Esophagus muscularis mucosa (tissue), 4 donors: ENCODE measurements at regions not wholly inside any gene's neighbourhood (a gene's known extent, or its start where the extent isn't known, plus 50 kb on each side); places are given as distances from the start of the nearest gene placed in this dataset.
"Not testable (repeated sequence)": the region's sequence is repeated elsewhere in the genome, so short reads cannot be mapped to it uniquely, and the experiment has no call there.

Experiments
- DNase-seq: peaks from one replicate; pipeline ENCODE4 v3.0.0-alpha.2; 2017; ENCODE audit errors: extremely low spot score
- H3K27ac ChIP-seq, 4 donors: fragments of 200-600 bp; sonication (generic); replicated peaks in 1 of 4; 1 replicate in 3 of 4; 2 replicates in 1 of 4; pipeline ENCODE4 v1.5.1; 2016 to 2019; ENCODE audit warnings: mild to moderate bottlenecking in 1 of 4
- H3K27me3 ChIP-seq, 4 donors: fragments of 200-600 bp; sonication (generic); one replicate each; pipeline versions ENCODE4 v1.5.1 to v1.6.0; 2016 to 2019
- H3K36me3 ChIP-seq, 4 donors: fragments of 200-600 bp; sonication (generic); one replicate each; pipeline ENCODE4 v1.5.1; 2016 to 2019
- H3K4me1 ChIP-seq, 4 donors: fragments of 200-600 bp; sonication (generic); one replicate each; pipeline ENCODE4 v1.5.1; 2016 to 2019
- H3K4me3 ChIP-seq, 4 donors: fragments of 200-600 bp; sonication (generic); 1 replicate in 2 of 4; 2 replicates in 2 of 4; pipeline ENCODE4 v1.5.1; 2016 to 2019; ENCODE audit warnings: mild to moderate bottlenecking in 4 of 4, moderate library complexity in 1 of 4
- H3K9me3 ChIP-seq, 4 donors: fragments of 200-600 bp; sonication (generic); 1 replicate in 3 of 4; 2 replicates in 1 of 4; pipeline ENCODE4 v1.5.1; 2016 to 2019
- EP300 ChIP-seq: sonication (generic); formaldehyde crosslinking; IDR thresholded peaks from one replicate; pipeline ENCODE4 v1.6.1; 2017; ENCODE audit warnings: antibody characterized with exemption
- POLR2A ChIP-seq: fragments of 450-650 bp; IDR thresholded peaks from one replicate; pipeline ENCODE4 v1.6.1; 2017; ENCODE audit warnings: antibody characterized with exemption, moderate library complexity, mild to moderate bottlenecking, low read depth
- POLR2AphosphoS5 ChIP-seq, 2 donors: sonication (generic); formaldehyde crosslinking; IDR thresholded peaks; one replicate each; pipeline ENCODE4 v1.6.1; 2017; ENCODE audit warnings: antibody characterized with exemption in 2 of 2
- WGBS: methylation state at CpG from one replicate; pipeline ENCODE4 v1.1.5; 2018; 5-methylcytosine and 5-hydroxymethylcytosine counted together
- intact Hi-C: fragments of 100-400 bp; cut with DNase I; formaldehyde crosslinking; loops from one replicate; pipeline ENCODE4 v1.15.1; 2023
- TF ChIP-seq, protein P1 (sequence below), 3 experiments: fragments of 200-600 bp in 2 of 3; fragments of 450-650 bp in 1 of 3; sonication (generic) in 2 of 3; IDR thresholded peaks; one replicate each; pipeline ENCODE4 v1.5.1; 2017 to 2019; ENCODE audit warnings: antibody characterized with exemption in 3 of 3, mild to moderate bottlenecking in 2 of 3, moderate library complexity in 1 of 3

DNA sequence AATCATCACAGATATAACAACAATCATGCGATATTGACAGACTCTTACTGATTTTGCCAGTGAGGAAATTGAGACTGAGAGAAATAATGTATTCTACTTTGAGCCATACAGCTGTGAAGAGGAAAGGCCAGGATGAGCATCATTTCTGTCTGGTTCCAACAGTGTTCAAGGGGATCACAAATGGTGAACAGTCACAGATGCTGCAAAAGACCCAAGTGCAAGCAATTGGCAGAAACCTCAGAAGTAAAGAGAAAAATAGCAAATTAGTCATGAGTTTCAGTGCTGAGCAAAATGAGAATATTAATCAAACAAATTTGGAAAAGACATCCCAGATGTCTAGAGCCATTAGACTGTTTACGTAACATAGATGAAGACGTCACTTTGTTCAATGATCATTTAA lies 114.1 kb downstream of the RAB38 start:
- DNase-seq, result no peak
- Histone ChIP-seq H3K4me3 (no peak overlapping the region), H3K36me3 (no peaks in the 10 kb centered on the region), H3K27me3 (no peaks in the 10 kb centered on the region), H3K9me3 (no peaks in the 10 kb centered on the region), H3K4me1 (no peaks in the 10 kb centered on the region), H3K27ac (no peak overlapping the region)
- intact Hi-C loops, result no loop called here
- TF ChIP-seq, protein P1, sequence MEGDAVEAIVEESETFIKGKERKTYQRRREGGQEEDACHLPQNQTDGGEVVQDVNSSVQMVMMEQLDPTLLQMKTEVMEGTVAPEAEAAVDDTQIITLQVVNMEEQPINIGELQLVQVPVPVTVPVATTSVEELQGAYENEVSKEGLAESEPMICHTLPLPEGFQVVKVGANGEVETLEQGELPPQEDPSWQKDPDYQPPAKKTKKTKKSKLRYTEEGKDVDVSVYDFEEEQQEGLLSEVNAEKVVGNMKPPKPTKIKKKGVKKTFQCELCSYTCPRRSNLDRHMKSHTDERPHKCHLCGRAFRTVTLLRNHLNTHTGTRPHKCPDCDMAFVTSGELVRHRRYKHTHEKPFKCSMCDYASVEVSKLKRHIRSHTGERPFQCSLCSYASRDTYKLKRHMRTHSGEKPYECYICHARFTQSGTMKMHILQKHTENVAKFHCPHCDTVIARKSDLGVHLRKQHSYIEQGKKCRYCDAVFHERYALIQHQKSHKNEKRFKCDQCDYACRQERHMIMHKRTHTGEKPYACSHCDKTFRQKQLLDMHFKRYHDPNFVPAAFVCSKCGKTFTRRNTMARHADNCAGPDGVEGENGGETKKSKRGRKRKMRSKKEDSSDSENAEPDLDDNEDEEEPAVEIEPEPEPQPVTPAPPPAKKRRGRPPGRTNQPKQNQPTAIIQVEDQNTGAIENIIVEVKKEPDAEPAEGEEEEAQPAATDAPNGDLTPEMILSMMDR (IDR thresholded peaks at IDR 0.05), result no peak
- TF ChIP-seq POLR2A, result no peak
- no peak for TF ChIP-seq POLR2AphosphoS5 (IDR thresholded peaks at IDR 0.05)
- WGBS, result 88% methylated on average over 3 of the region's 3 CpGs

DNA sequence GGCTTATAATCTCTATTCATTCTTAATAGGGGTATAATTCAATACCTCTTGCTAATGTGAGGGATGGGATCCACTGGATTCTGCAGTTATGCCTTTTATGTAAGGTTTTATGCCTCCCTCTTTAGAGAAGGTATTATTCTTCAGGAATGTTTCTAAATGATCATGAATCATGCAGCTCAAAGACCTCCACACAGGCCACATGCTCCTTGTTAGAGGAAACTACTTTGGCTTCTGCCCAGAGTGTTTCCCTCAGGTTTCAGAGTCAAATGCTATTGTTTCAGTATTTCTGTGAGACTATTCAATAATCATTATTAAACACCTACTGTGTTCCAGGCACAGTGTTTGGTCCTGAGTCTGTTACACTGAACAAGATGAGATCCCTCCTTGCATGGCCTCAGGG lies 115.9 kb downstream of the RAB38 start:
- Histone ChIP-seq H3K4me3 (no peak overlapping the region), H3K9me3 (no peaks in the 10 kb centered on the region), H3K27ac (no peak overlapping the region), H3K4me1 (no peaks in the 10 kb centered on the region), H3K27me3 (no peaks in the 10 kb centered on the region), H3K36me3 (no peaks in the 10 kb centered on the region)
- TF ChIP-seq, protein P1 (IDR thresholded peaks at IDR 0.05), result no peak
- TF ChIP-seq POLR2AphosphoS5 (IDR thresholded peaks at IDR 0.05) (no peak), EP300 (no peak), POLR2A (no peak)
- intact Hi-C loops, result no loop called here
- DNase-seq, result no peak

DNA sequence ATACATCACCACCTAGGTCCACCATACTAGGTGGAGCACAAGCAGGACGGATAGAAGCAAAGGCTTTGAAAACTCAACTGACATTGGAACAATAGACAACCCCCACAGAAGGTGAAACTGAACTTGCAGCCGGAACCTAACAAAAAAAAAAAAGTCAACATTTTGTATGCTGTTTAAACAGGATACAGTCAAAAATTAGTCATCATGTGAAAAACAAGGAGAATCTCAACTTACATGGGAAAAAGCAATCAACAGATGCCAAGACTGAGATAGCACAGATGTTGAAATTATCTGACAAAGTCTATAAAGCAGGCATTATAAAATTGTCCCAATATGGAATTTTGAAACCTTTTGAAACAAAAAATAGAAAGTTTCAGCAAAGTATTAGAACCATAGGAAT lies 123.8 kb downstream of the RAB38 start:
- TF ChIP-seq EP300, result no peak
- TF ChIP-seq POLR2A, result no peak
- TF ChIP-seq POLR2AphosphoS5 (IDR thresholded peaks at IDR 0.05), result no peak
- TF ChIP-seq, protein P1 (IDR thresholded peaks at IDR 0.05), result no peak
- DNase-seq, result no peak
- no peaks in the 10 kb centered on the region for H3K4me1 ChIP-seq
- H3K4me3 ChIP-seq, result no peak overlapping the region
- H3K9me3 ChIP-seq, result no peaks in the 10 kb centered on the region
- no peaks in the 10 kb centered on the region for H3K27me3 ChIP-seq
- intact Hi-C loops, result no loop called here
- no peaks in the 10 kb centered on the region for H3K36me3 ChIP-seq
- WGBS, result 92% methylated on average over 2 of the region's 2 CpGs
- H3K27ac ChIP-seq, result no peak overlapping the region

DNA sequence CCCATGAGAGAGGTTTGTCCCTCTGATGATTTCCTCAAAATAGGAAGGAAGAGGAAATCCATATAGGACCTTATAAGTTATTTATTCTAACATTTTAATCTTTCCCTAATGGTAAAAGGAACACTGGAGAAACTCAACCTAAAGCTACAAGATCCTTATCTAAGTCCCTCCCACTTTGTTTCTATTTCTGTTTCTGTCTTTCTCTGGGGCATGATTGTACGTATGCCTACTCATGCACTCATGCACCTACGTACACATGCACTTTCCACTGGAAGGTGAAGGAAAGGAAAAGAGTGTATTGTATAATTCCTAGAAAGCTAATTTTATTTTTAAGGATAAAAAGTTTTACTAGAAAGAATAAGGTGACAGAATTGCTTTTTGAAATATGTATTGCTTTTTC lies 125.0 kb downstream of the RAB38 start:
- Histone ChIP-seq H3K4me3 (no peak overlapping the region), H3K27me3 (no peaks in the 10 kb centered on the region), H3K9me3 (no peaks in the 10 kb centered on the region), H3K27ac (no peak overlapping the region), H3K4me1 (no peaks in the 10 kb centered on the region), H3K36me3 (no peaks in the 10 kb centered on the region)
- TF ChIP-seq POLR2A, result no peak
- no peak for TF ChIP-seq POLR2AphosphoS5 (IDR thresholded peaks at IDR 0.05)
- TF ChIP-seq EP300, result no peak
- TF ChIP-seq, protein P1 (IDR thresholded peaks at IDR 0.05), result no peak
- WGBS, result 76% methylated on average over 2 of the region's 2 CpGs
- no peak for DNase-seq
- intact Hi-C loops, result no loop called here

DNA sequence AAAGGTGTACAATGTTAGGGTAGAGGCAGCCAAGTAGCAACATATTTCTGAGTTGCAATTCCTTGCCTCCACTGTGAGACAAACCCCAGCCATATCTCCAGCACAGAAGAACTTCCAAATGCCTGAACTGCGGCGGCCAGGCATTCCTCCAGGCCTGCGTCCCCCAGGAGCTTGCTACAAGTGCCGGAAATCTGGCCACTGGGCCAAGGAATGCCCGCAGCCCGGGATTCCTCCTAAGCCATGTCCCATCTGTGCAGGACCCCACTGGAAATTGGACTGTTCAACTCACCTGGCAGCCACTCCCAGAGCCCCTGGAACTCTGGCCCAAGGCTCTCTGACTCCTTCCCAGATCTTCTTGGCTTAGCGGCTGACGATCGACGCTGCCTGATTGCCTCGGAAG lies 130.0 kb downstream of the RAB38 start:
- H3K9me3 ChIP-seq, intact Hi-C loops, DNase-seq, H3K4me3 ChIP-seq, H3K36me3 ChIP-seq, H3K27me3 ChIP-seq, H3K27ac ChIP-seq, H3K4me1 ChIP-seq: not testable (repeated sequence)
- WGBS, result 98% methylated on average over 8 of the region's 11 CpGs

DNA sequence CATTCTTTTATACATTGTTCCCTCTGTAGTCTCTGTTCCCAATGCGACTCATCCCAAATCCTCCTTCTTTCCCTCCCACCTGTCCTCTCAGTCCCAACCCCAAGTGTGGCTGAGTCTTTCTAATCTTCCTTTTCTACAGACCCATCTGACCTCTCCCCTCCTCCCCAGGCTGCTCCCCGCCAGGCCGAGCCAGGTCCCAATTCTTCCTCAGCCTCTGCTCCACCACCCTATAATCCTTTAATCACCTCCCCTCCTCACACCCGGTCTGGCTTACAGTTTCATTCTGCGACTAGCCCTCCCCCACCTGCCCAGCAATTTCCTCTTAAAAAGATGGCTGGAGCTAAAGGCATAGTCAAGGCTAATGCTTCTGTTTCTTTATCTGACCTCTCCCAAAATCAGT lies 130.6 kb downstream of the RAB38 start:
- DNase-seq, intact Hi-C loops, H3K9me3 ChIP-seq, H3K27me3 ChIP-seq, H3K4me3 ChIP-seq, H3K36me3 ChIP-seq, H3K4me1 ChIP-seq, H3K27ac ChIP-seq: not testable (repeated sequence)
- 77% methylated on average over 5 of the region's 5 CpGs for WGBS
